Hematopoietic multipotent progenitor cell treated with erythropoietin and hydrocortisone succinate and interleukin-3 and kit ligand, for 8 days (in vitro differentiated cells): ENCODE measurements at regions not wholly inside any gene's neighbourhood (a gene's known extent, or its start where the extent isn't known, plus 50 kb on each side); places are given as distances from the start of the nearest gene placed in this dataset.
A peak's percentile ranks its signal among the peaks of the same experiment; 100 is the strongest.
"Not testable (repeated sequence)": the region's sequence is repeated elsewhere in the genome, so short reads cannot be mapped to it uniquely, and the experiment has no call there.

Experiments
- DNase-seq: peaks from one replicate; pipeline ENCODE4 v3.0.0-alpha.2; 2015

DNA sequence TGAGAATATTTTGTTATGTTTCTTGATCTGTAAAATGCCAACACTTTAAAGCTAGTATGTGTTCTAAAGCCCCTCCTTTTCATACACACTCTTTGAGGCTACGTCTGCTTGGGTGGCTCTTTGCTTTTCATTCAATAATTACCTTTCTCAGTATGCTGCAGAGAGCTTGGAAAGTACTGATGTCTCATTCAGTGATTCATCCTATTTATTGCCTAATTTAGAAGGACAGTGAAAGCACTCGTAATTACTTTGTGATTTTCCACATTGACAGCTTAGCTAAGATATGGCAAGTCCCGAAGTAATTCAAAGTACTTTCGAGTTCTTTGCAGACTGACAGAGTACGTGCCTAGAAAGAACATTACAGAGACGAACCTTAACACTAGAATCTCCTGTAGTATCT, 57.2 kb downstream of the BMP15 start:
- DNase-seq: no peak

DNA sequence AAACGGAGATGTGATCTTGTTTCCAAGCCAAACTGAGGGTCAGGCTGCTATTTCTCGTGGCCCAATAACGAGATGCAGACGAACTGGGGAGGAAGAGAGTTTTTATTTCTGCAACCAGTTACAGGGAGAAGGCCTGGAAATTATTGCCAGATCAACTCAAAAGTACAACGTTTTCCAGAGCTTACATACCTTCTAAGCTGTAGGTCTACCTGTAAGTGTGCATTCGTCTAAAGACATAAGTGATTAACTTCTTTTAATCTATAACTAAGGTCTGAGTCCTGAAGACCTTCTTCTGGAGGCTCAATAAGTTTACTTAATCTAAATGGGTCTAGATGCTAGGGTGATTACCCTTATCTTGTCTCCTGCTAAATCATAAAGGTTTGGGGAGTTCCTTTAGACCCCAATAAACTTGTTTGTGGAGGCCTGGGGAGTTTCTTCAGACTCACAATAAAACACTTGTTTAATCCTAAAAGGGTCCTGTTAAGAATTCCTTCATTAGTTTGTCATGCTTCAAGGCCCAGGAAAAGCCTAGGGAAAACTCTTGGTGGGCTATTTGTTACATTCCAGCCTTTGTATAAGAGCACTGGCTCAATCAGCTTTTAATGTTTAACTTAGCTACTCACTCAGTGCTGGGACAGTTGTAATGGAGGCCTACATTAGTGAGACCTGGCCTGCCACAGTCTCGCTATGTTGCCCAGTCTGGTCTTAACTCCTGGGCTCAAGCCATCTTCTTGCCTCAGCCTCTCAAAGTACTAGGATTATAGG, 58.5 kb downstream of the BMP15 start:
- DNase-seq: not testable (repeated sequence)

DNA sequence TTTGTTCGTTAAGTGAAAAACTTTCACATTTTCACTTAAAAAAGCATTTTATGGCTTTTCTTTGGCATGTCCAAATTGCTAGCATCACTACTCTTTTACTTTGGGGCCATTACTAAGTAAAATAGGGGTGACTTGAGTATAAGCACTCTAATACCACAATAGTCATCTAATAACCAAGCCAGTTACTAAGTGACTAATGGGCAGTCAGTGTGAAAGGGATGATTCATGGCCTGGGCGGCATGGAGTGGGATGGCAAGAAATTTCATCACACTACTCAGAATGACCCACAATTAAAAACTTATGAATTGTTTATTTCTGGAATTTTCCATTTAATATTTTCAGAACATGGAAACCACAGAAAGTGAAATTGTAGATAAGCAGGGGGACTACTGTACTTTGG, 60.9 kb downstream of the BMP15 start:
- DNase-seq: no peak

DNA sequence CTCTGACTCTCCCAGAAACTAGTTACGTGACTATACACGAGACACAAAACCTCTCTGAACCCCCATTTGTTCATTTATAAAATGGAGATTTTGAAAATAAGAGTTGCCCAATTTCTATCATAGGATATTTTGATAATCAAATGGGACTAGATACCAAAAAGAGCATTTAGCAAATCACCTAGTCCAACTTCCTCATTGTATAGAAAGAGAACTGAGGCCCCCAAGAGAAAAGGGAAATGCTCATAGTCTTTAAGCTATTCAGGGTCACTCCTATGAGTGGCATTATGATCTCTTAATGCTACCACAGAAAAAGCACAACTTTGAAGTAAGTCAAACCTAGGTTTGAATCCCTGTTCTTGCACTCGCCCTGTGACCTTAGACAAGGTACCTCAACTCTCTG, 62.7 kb downstream of the BMP15 start:
- no peak for DNase-seq

DNA sequence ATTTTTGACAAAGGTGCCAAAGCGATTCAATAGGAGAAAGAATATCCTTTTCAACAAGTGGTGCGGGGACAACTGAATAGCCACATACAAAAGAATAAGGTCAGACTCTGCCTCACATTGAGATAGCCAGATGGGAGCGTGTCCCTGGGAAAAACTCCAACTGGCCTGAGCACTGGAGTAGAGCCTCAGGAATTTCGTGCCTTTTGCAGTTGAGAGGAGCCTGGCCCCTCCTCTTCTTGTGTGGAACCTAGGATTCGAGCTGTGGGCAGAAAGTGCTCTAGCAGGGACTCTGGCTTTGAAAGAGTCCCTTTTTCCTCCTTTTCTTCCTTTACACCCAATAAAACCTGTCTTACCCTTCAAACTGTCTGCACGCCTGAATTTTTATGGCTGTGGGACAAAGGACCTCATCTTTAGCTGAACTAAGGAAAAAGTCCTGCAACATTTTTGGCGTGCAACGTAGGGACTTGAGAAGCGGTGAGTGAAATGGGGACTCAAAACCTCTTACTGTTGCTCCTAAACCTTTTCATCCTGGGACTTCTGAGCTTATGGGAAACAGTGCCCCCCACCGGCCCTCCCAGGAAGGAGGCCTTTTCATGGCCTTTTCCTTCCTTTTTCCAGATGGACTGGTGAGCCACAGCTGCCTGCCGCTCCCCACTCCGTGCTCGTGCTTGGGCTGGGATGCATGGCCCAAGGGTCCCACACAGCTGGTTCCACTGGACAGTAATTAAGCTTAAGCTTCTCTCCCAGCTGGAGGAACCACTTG, 68.6 kb downstream of the BMP15 start:
- DNase-seq: no peak

- DNase-seq: no peak
Observed at GRCh38 chrX:50980251-50980650, 69.7 kb downstream of the BMP15 start.

DNA sequence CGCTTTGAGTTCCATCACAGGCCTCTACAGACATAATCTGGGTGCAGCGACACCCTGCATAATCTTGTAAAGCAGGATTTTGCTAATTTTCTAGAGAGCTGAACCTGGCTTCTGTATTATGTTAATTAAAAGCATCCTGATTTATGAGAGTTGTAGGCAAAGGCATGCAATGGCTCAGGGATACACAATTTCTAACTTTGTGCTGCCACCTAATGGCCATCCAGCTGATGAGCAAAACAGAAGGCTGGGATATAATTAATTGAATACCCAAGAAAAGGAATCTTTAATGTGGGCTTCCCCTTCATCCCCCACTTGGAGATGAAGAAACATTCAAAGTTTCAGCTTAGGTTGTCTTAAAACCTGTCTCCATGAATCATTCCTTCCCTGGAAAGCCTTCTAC, 78.1 kb downstream of the BMP15 start:
- DNase-seq: peak; percentile 6

DNA sequence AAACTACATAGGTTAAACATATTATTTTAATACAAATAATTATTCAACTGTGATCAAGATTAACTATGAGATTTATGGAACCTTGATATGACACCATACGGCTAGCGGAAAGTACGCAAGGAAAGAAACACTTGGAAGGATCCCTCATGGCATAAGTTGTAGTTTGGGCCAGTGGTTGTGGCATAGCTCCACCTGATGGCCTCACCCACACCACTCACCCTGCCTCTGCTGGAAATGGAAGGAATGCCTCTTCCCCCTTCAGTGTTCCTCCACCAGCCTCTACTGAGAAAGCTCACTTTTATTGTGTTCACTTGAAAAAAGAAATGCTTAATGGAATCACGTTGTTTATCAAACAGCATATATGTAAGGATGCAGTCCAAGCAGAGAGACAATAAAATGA, 86.4 kb downstream of the BMP15 start:
- DNase-seq: no peak

GRCh38 chrX:51000384-51000783, 89.8 kb downstream of the BMP15 start:
- not testable (repeated sequence) for DNase-seq

DNA sequence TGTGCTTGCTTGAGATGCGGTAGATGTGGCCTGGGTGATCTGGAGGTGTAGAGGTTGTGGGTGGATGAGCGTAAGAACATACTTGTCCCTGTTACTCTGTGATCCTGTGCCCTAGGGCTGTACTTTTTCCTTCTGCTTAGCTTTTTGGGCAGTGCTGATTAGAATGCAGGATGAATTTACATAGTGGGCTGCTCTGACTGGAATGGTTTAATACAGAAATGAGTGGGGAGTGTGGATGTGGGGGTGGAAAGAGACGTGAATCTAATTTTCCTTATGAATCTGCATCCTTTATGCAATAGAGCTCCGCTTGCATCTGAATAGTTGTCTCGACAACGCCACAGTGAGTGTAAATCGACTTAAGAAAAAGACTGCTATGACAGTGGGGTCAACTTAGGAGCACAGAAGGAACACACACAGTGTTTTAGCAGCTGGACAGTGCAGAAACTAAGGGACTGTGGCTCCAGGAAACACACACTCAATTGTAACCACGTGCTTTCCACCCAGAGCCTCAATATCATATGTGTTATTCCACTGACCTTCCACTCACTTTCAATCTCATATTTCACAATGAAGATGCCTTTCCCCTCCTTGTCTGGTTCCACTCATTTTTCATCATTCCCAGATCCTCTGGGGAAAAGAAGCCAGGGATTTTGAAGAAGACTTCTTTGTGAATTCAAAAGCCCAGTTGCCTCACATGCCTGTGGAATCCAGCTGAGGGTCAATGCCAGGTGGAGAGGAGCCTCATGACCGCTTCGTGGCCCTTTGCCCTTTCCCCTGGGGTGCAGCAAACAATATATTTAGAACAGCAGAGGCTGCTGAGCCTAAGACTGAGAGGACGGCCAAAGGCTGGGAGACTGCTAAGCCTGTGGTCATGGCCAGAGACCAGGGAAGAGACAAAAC, 91.4 kb downstream of the BMP15 start:
- DNase-seq: not testable (repeated sequence)

GRCh38 chrX:51006064-51006463, 95.5 kb downstream of the BMP15 start:
- no peak for DNase-seq

DNA sequence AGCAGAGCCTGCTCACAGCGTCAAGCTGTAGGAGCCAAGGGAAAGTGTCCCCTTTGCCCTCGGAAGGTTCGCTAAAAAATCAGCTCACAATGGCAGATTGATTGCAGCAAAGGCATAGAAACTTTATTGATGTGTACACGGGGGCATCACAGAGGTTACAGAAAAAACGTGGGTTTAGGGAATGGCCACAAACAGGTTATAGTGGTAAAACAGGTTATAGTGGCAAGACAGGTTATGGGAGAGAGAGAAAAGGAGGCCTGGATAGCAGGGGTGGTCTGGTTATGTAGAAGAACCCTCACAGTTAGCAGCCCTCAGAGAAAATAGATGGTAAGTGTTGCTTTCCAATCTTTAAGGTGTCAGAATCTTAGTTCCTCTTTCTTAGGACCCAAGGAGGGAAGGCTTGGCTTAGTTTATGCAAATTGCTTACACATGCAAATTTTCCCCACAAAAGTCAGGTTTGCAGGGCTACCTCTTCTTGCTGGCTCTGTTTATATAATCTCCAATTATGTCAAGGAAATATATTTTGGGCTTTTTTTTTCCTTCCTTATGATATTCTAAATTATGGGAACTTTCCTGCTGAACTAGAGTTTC, 113.7 kb downstream of the BMP15 start:
- no peak for DNase-seq

DNA sequence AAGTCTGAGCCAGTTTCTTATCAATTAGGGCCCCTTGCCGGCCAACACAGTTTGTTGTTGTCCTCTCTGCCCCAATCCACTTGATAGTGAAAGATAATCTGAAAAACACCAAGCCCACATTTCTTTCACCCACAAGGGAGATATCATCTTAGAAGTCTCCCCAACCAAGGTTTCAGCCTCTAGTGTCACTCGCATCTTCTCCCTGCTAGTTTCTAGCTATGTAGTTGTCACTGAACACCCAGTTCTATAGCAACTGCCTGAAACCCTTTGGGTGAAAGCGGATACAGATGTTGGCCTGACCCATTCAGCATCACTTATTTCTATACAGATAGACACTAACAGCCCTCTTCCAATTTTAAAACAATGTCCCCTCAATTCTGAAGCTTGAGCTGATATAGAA, 116.3 kb downstream of the BMP15 start:
- DNase-seq: no peak

DNA sequence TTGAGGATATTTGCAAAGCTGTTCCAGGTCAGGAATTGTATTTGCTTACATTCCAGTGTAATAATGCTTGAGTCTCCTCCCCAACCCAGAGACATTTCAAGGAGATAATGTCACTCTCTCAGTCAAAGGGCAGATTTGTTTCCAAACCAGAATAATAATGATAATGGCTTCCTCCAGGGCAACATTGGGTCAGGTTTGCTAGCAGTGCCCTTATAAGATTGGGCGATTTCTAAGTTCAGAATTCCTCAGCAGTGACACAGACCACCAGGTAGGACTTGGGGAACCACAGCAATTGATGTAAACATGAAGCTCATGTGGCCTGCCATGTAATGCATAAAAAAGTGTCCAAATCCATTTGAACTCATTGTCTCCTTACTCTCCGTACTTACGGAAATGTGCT, 125.2 kb downstream of the BMP15 start:
- DNase-seq: no peak

DNA sequence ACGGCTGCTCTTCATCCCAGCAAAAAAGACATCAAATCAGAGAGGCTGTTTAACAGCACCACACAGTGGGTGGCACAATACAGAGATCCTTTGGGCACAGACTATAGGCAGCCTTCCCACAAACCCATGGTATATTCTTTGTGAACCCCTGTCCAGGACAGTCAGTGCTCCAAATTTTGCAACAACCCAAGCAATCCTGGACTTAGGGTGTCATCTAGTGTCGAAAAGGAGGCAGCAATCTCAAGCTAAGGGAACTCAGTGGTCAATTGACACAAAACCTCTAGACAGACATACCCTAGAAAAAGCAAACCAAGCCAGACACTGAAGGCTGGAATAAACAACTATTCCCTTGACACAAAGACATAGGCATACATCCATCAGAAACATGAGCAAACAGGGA, 137.4 kb downstream of the BMP15 start:
- DNase-seq: no peak

DNA sequence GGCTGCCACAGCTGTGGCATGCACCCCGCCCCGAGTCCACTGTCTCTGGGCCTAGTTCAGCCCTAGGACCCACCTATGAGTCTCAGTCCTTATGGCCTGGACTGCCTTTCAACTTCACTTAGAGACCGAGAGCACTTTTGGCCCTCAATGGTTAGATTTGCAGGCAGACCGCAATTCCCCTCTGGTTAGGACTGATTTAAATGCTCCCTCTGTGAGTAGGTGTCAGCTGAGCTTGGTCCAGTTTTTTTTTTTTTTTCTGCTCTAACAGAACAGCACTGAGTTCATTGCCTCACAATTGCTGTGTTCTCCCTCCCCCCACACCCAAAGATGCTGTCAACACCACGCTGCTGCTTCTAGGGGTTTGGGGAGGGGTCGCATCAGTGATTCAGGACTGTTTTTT, 143.2 kb downstream of the BMP15 start:
- no peak for DNase-seq

- DNase-seq: no peak
Observed at GRCh38 chrX:51098046-51098445, 187.5 kb downstream of the BMP15 start.

DNA sequence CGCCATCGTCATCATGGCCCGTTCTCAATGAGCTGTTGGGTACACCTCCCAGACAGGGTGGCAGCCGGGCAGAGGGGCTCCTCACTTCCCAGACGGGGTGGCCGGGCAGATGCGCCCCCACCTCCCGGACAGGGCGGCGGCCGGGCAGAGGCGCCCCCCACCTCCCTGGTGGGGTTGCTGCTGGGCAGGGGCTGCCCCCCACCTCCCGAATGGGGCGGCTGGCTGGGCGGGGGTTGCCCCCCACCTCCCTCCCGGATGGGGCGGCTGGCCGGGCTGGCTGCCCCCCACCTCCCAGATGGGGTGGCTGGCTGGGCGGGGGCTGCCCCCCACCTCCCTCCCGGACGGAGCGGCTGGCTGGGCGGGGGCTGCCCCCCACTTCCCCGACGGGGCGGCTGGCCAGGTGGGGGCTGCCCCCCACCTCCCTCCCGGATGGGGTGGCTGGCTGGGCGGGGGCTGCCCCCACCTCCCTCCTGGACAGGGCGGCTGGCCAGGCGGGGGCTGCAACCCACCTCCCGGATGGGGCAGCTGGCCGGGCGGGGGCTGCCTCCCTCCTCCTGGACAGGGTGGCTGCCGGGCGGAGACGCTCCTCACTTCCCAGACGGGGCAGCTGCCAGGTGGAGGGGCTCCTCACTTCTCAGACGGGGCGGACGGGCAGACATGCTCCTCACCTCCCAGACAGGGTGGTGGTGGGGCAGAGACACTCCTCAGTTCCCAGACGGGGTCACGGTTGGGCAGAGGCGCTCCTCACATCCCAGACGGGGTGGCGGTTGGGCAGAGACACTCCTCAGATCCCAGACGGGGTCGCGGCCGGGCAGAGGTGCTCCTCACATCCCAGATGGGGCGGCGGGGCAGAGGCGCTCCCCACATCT, 208.8 kb downstream of the BMP15 start:
- not testable (repeated sequence) for DNase-seq

DNA sequence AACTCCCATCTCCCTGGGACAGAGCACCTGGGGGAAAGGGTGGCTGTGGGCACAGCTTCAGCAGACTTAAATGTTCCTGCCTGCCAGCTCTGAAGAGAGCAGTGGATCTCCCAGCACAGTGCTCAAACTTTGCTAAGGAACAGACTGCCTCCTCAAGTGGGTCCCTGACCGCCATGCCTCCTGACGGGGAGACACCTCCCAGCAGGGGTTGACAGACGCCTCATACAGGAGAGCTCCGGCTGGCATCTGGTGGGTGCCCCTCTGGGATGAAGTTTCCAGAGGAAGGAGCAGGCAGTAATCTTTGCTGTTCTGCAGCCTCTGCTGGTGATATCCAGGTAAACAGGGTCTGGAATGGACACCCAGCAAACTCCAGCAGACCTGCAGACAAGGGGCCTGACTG, 206.9 kb upstream of the NUDT10 start:
- not testable (repeated sequence) for DNase-seq

- peak; percentile 27 for DNase-seq
Observed at GRCh38 chrX:51144828-51145442, 187.7 kb upstream of the NUDT10 start.

GRCh38 chrX:51148848-51149247, 183.8 kb upstream of the NUDT10 start:
- DNase-seq: no peak

GRCh38 chrX:51151734-51152133, 180.9 kb upstream of the NUDT10 start:
- no peak for DNase-seq
